ENCODE measurements at regions not wholly inside any gene's neighbourhood (a gene's known extent, or its start where the extent isn't known, plus 50 kb on each side); places are given as distances from the start of the nearest gene placed in this dataset.

- Histone ChIP-seq H3K9ac (ENCODE audit: control insufficient read depth, extremely low read depth, insufficient read depth, low read length) (no peak overlapping the region), H3K9me1 (ENCODE audit: control insufficient read depth, extremely low read depth, insufficient read depth, low read length) (no peaks in the 10 kb centered on the region), H3K27ac (ENCODE audit: control insufficient read depth, insufficient read depth, low read length) (no peak overlapping the region), H3K27me3 (ENCODE audit: control insufficient read depth, extremely low read depth, insufficient read depth, low read length) (peaks cover 7% of the 10 kb centered on the region), H3K36me3 (ENCODE audit: control insufficient read depth in 2 of 2, extremely low read depth in 1 of 2, insufficient read depth in 2 of 2, low read length in 2 of 2) (no peaks in the 10 kb centered on the region), H3K4me2 (ENCODE audit: control insufficient read depth, extremely low read depth, insufficient read depth, low read depth, low read length) (no peak overlapping the region), H2AFZ (ENCODE audit: control insufficient read depth, low read length) (no peak overlapping the region), H4K20me1 (ENCODE audit: control insufficient read depth, extremely low read depth, insufficient read depth, low read length) (no peaks in the 10 kb centered on the region), H3K4me3 (ENCODE audit: control insufficient read depth in 2 of 3, extremely low read depth in 1 of 3, insufficient read depth in 2 of 3, low read depth in 1 of 3, low read length in 3 of 3) (no peak overlapping the region), H3K9me3 (ENCODE audit: control insufficient read depth, low read depth, low read length) (no peaks in the 10 kb centered on the region), H3K79me2 (ENCODE audit: control insufficient read depth, insufficient read depth, low read length) (no peaks in the 10 kb centered on the region), H3K4me1 (ENCODE audit: control insufficient read depth, extremely low read depth, insufficient read depth, low read length) (no peaks in the 10 kb centered on the region)
- no peak for TF ChIP-seq EZH2 (IDR thresholded peaks at IDR 0.05; ENCODE audit: low read length)
- no peak for TF ChIP-seq CTCF (optimal IDR thresholded peaks at IDR 0.05 in 1 of 3, IDR thresholded peaks at IDR 0.05 in 1 of 3, conservative IDR thresholded peaks at IDR 0.05 in 1 of 3; ENCODE audit: extremely low read depth in 1 of 3, insufficient read depth in 2 of 3, low read length in 3 of 3)
- dilution Hi-C loops (cut with MboI; ENCODE audit: extremely low pct_ligation_motif_present, low sequenced_read_pairs), result no loop called here
- DNase-seq (ENCODE audit: low read depth, low spot score) (no peak), FAIRE-seq (no peak)
Measured at GRCh38 chrX:106467943-106468342, 143.8 kb upstream of the RADX start.

- no peak overlapping the region for H3K4me3 ChIP-seq (ENCODE audit: control insufficient read depth in 2 of 3, extremely low read depth in 1 of 3, insufficient read depth in 2 of 3, low read depth in 1 of 3, low read length in 3 of 3)
- H3K27ac ChIP-seq (ENCODE audit: control insufficient read depth, insufficient read depth, low read length), result no peak overlapping the region
- FAIRE-seq (no peak), DNase-seq (ENCODE audit: low read depth, low spot score) (no peak)
- no peak overlapping the region for H3K4me2 ChIP-seq (ENCODE audit: control insufficient read depth, extremely low read depth, insufficient read depth, low read depth, low read length)
- H3K79me2 ChIP-seq (ENCODE audit: control insufficient read depth, insufficient read depth, low read length), result no peaks in the 10 kb centered on the region
- H3K27me3 ChIP-seq (ENCODE audit: control insufficient read depth, extremely low read depth, insufficient read depth, low read length), result peaks cover 7% of the 10 kb centered on the region
- no peaks in the 10 kb centered on the region for H3K9me1 ChIP-seq (ENCODE audit: control insufficient read depth, extremely low read depth, insufficient read depth, low read length)
- no peak overlapping the region for H2AFZ ChIP-seq (ENCODE audit: control insufficient read depth, low read length)
- H3K9me3 ChIP-seq (ENCODE audit: control insufficient read depth, low read depth, low read length), result no peaks in the 10 kb centered on the region
- dilution Hi-C loops (cut with MboI; ENCODE audit: extremely low pct_ligation_motif_present, low sequenced_read_pairs), result no loop called here
- H3K9ac ChIP-seq (ENCODE audit: control insufficient read depth, extremely low read depth, insufficient read depth, low read length), result no peak overlapping the region
- TF ChIP-seq CTCF (optimal IDR thresholded peaks at IDR 0.05 in 1 of 3, IDR thresholded peaks at IDR 0.05 in 1 of 3, conservative IDR thresholded peaks at IDR 0.05 in 1 of 3; ENCODE audit: extremely low read depth in 1 of 3, insufficient read depth in 2 of 3, low read length in 3 of 3), result no peak
- no peak for TF ChIP-seq EZH2 (IDR thresholded peaks at IDR 0.05; ENCODE audit: low read length)
- H4K20me1 ChIP-seq (ENCODE audit: control insufficient read depth, extremely low read depth, insufficient read depth, low read length), result no peaks in the 10 kb centered on the region
- no peaks in the 10 kb centered on the region for H3K4me1 ChIP-seq (ENCODE audit: control insufficient read depth, extremely low read depth, insufficient read depth, low read length)
- H3K36me3 ChIP-seq (ENCODE audit: control insufficient read depth in 2 of 2, extremely low read depth in 1 of 2, insufficient read depth in 2 of 2, low read length in 2 of 2), result no peaks in the 10 kb centered on the region
Measured at GRCh38 chrX:106468433-106468832, 143.3 kb upstream of the RADX start.
